Body of pancreas (tissue), 4 donors: ENCODE measurements at regions not wholly inside any gene's neighbourhood (a gene's known extent, or its start where the extent isn't known, plus 50 kb on each side); places are given as distances from the start of the nearest gene placed in this dataset.

ENCODE experiments used
- POLR2A ChIP-seq, 3 donors: fragments of 450-650 bp; IDR thresholded peaks; one replicate each; pipeline ENCODE4 v1.6.1; 2016; ENCODE audit warnings: antibody characterized with exemption in 3 of 3, mild to moderate bottlenecking in 2 of 3
- TF ChIP-seq, protein P1 (sequence below), 7 experiments: fragments of 450-650 bp in 4 of 7; fragments of 200-600 bp in 3 of 7; sonication (generic) in 3 of 7; IDR thresholded peaks; one replicate each; pipeline ENCODE4 v1.5.1; 2016 to 2019; ENCODE audit warnings: antibody characterized with exemption in 7 of 7

DNA sequence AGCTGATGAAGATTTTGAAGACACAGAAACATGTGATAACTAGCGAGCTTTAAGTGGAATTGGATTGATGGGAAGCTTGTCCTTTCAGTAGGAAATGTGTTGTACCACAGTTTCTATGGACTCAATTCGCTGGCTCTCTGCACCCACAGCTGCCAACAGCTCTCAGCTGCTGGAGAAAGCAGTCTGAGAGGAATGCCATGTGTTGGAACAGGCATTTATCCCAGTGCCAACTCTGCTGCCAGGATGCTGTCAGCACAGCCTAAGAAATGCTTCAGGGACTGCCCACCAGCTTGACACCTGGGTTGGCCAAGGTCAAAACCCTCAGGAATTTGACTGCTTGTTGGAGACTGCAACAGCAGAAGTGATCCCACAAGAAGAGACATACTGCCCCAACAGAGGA, 193.0 kb upstream of the THSD7B start:
- TF ChIP-seq, protein P1, sequence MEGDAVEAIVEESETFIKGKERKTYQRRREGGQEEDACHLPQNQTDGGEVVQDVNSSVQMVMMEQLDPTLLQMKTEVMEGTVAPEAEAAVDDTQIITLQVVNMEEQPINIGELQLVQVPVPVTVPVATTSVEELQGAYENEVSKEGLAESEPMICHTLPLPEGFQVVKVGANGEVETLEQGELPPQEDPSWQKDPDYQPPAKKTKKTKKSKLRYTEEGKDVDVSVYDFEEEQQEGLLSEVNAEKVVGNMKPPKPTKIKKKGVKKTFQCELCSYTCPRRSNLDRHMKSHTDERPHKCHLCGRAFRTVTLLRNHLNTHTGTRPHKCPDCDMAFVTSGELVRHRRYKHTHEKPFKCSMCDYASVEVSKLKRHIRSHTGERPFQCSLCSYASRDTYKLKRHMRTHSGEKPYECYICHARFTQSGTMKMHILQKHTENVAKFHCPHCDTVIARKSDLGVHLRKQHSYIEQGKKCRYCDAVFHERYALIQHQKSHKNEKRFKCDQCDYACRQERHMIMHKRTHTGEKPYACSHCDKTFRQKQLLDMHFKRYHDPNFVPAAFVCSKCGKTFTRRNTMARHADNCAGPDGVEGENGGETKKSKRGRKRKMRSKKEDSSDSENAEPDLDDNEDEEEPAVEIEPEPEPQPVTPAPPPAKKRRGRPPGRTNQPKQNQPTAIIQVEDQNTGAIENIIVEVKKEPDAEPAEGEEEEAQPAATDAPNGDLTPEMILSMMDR (IDR thresholded peaks at IDR 0.05) = no peak
- TF ChIP-seq POLR2A (IDR thresholded peaks at IDR 0.05) = no peak
